Suprapubic skin (tissue), 4 donors: ENCODE measurements at regions not wholly inside any gene's neighbourhood (a gene's known extent, or its start where the extent isn't known, plus 50 kb on each side); places are given as distances from the start of the nearest gene placed in this dataset.

Source experiments
- CTCF ChIP-seq, 2 donors: fragments of 200-600 bp in 1 of 2; fragments of 450-650 bp in 1 of 2; sonication (generic) in 1 of 2; IDR thresholded peaks; one replicate each; pipeline ENCODE4 v1.5.1; 2016 to 2019; ENCODE audit warnings: antibody characterized with exemption in 2 of 2, mild to moderate bottlenecking in 1 of 2, moderate library complexity in 1 of 2
- POLR2A ChIP-seq, 2 donors: fragments of 450-650 bp; IDR thresholded peaks; one replicate each; pipeline ENCODE4 v1.6.1; 2017; ENCODE audit warnings: antibody characterized with exemption in 2 of 2, mild to moderate bottlenecking in 2 of 2, moderate library complexity in 2 of 2
- POLR2AphosphoS5 ChIP-seq, 3 donors: sonication (generic); formaldehyde crosslinking; IDR thresholded peaks; one replicate each; pipeline ENCODE4 v1.6.1; 2017; ENCODE audit warnings: antibody characterized with exemption in 3 of 3

DNA sequence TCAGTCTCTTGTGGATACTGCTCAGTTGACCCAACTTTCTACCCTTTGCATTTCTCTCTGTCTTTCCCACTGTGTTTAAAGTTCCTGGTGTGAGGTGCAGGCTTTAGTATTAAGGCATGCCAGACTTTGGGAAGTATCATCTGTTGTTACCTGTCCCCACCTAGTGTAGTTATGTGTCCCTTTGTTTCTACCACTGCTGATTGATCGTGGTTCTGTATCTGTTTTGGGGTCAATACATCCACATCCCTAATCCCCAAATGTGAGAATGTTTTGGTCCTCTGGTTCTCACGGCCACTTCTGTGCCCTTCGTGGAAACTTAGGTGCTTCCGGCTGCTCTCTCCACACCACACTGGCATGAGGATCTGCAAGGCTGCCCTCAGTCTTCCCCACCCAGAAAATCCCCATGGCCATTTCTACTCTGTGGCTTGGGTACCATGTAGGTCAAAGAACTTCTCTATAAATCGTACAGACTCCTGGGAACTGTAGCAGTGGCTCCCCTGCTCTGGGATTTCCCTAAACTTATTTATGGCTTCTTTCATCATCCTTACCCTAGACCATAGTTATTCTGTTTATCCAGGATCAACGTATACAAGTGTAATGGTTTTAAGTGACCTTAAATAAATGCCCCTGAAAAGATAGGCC lies 443.2 kb downstream of the XYLT1 start:
- no peak for TF ChIP-seq POLR2AphosphoS5 (IDR thresholded peaks at IDR 0.05)
- no peak for TF ChIP-seq CTCF (IDR thresholded peaks at IDR 0.05)
- no peak for TF ChIP-seq POLR2A (IDR thresholded peaks at IDR 0.05)
